ENCODE measurements at regions not wholly inside any gene's neighbourhood (a gene's known extent, or its start where the extent isn't known, plus 50 kb on each side); places are given as distances from the start of the nearest gene placed in this dataset.
"Not testable (repeated sequence)": the region's sequence is repeated elsewhere in the genome, so short reads cannot be mapped to it uniquely, and the experiment has no call there.

DNA sequence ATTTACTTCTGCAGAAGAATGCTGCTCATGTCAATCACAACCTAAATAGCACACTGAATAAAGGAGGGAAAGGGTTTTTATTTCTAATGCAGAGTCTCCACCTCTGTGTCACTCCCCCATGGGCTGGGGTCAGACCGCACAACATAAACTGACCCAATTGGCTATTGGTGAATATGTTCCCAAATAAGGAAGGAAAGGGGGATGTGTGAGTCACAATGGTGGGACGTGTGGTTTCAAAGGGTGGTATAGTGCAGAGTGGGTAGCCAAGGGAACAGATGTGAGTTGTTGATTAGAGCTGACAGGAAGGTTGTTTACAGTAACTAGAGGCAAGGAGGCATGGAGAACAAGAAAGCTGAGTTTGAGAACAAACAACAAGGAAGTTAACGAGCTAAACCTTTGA, 491.8 kb downstream of the ZPLD1 start:
- no peaks in the 10 kb centered on the region for H3K36me3 Mint-ChIP-seq (ENCODE audit: low read depth)
- no peak overlapping the region for H3K4me3 Mint-ChIP-seq (ENCODE audit: unreplicated experiment)
- H3K9me3 Mint-ChIP-seq (ENCODE audit: low read depth) = peaks cover 28% of the 10 kb centered on the region
- DNase-seq (ENCODE audit: low spot score) = no peak
- H3K27me3 Mint-ChIP-seq (ENCODE audit: low read depth) = no peaks in the 10 kb centered on the region
- H3K27ac Mint-ChIP-seq (ENCODE audit: unreplicated experiment) = no peak overlapping the region
- TF ChIP-seq, protein P1, sequence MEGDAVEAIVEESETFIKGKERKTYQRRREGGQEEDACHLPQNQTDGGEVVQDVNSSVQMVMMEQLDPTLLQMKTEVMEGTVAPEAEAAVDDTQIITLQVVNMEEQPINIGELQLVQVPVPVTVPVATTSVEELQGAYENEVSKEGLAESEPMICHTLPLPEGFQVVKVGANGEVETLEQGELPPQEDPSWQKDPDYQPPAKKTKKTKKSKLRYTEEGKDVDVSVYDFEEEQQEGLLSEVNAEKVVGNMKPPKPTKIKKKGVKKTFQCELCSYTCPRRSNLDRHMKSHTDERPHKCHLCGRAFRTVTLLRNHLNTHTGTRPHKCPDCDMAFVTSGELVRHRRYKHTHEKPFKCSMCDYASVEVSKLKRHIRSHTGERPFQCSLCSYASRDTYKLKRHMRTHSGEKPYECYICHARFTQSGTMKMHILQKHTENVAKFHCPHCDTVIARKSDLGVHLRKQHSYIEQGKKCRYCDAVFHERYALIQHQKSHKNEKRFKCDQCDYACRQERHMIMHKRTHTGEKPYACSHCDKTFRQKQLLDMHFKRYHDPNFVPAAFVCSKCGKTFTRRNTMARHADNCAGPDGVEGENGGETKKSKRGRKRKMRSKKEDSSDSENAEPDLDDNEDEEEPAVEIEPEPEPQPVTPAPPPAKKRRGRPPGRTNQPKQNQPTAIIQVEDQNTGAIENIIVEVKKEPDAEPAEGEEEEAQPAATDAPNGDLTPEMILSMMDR (IDR thresholded peaks at IDR 0.05) = no peak
- no peaks in the 10 kb centered on the region for H3K4me1 Mint-ChIP-seq (ENCODE audit: low read depth)

DNA sequence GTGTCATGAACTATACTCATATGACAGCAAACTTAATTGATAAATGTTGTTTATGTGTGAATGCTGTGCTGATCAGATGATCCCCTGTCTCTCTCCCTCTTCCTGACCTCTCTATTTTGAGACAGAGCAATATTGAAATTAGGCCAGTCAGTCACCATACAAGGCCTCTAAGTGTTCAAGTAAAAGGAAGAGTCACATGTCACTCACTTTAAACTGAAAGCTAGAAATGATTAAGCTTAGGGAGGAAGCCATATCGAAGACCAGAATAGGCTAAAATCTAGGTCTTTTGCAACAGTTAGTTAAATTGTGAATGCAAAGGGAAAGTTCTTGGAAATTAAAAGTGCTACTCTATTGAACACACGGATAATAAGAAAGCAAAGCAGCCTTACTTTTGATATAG, 498.6 kb downstream of the ZPLD1 start:
- no peak overlapping the region for H3K4me3 Mint-ChIP-seq (ENCODE audit: unreplicated experiment)
- no peak overlapping the region for H3K27ac Mint-ChIP-seq (ENCODE audit: unreplicated experiment)
- peaks cover 6% of the 10 kb centered on the region for H3K9me3 Mint-ChIP-seq (ENCODE audit: low read depth)
- no peaks in the 10 kb centered on the region for H3K27me3 Mint-ChIP-seq (ENCODE audit: low read depth)
- DNase-seq (ENCODE audit: low spot score) = no peak
- H3K36me3 Mint-ChIP-seq (ENCODE audit: low read depth) = no peaks in the 10 kb centered on the region
- no peaks in the 10 kb centered on the region for H3K4me1 Mint-ChIP-seq (ENCODE audit: low read depth)
- TF ChIP-seq, protein P1 (IDR thresholded peaks at IDR 0.05) = no peak

DNA sequence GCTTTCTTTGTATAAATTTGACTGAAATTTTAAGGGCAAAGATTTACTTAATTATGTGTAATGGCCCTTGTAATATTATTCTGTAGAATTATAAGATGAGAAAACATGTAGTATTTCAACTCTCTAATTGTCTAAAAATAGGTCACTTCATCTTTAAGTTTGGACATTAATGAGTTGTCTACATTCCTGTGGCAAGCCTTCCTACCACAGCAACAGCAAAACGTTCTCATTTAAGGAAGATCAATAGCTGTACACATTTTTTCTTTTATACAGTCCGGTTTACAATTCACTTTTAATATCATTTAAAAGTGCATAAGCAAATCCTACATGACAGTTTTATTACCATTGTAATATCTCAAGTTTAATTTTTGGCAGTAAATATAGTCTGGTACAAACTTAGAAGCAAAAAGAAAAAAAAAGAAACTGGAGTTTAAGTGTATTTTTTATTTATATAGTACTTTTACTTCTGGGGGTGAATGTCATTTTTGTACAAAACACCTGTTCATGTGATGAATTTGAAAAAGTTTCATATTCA, 501.8 kb downstream of the ZPLD1 start:
- DNase-seq (ENCODE audit: low spot score) = no peak
- TF ChIP-seq, protein P1 (IDR thresholded peaks at IDR 0.05) = no peak
- H3K4me1 Mint-ChIP-seq (ENCODE audit: low read depth) = no peaks in the 10 kb centered on the region
- H3K9me3 Mint-ChIP-seq (ENCODE audit: low read depth) = peaks cover 6% of the 10 kb centered on the region
- H3K36me3 Mint-ChIP-seq (ENCODE audit: low read depth) = no peaks in the 10 kb centered on the region
- no peak overlapping the region for H3K27ac Mint-ChIP-seq (ENCODE audit: unreplicated experiment)
- H3K27me3 Mint-ChIP-seq (ENCODE audit: low read depth) = no peaks in the 10 kb centered on the region
- no peak overlapping the region for H3K4me3 Mint-ChIP-seq (ENCODE audit: unreplicated experiment)

DNA sequence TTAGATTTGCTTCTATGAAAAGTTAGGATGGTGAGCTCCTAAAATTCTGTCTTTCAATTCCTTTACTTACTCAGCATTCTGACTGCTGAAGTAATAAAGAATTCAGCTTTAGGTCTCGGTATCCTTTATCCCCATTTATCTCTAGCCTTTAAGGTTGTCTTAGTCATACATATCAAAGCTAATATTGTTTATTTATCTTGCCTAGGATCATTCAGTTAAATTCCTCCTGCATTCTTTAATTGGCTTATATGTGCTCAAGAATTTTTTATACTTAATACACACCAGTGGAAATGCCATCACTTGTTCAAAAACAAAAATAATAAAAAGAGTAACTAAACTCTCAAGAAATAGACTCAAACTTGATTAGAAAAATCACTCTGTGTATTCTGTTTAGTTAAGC, 507.0 kb downstream of the ZPLD1 start:
- no peak for DNase-seq (ENCODE audit: low spot score)
- TF ChIP-seq, protein P1 (IDR thresholded peaks at IDR 0.05) = no peak
- Mint-ChIP-seq H3K4me3 (ENCODE audit: unreplicated experiment) (no peak overlapping the region), H3K36me3 (ENCODE audit: low read depth) (no peaks in the 10 kb centered on the region), H3K27ac (ENCODE audit: unreplicated experiment) (no peak overlapping the region), H3K9me3 (ENCODE audit: low read depth) (no peaks in the 10 kb centered on the region), H3K4me1 (ENCODE audit: low read depth) (no peaks in the 10 kb centered on the region), H3K27me3 (ENCODE audit: low read depth) (no peaks in the 10 kb centered on the region)

DNA sequence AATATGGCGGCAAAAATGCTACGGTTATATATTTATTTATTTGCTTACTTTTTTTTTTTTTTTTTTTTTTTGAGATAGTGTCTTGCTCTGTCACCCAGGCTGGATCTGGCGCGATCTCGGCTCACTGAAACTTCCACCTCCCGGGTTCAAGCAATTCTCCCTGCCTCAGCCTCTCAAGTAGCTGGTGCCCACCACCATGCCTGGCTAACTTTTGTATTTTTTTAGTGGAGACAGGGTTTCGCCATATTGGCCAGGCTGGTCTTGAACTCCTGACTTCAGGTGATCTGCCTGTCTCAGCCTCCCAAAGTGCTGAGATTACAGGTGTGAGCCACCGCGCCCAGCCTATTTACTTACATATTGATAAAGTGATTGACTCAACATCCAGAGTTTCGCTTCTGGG, 511.6 kb downstream of the ZPLD1 start:
- DNase-seq (ENCODE audit: low spot score); H3K27me3 Mint-ChIP-seq (ENCODE audit: low read depth); H3K4me3 Mint-ChIP-seq (ENCODE audit: unreplicated experiment); H3K9me3 Mint-ChIP-seq (ENCODE audit: low read depth); H3K4me1 Mint-ChIP-seq (ENCODE audit: low read depth); H3K27ac Mint-ChIP-seq (ENCODE audit: unreplicated experiment); H3K36me3 Mint-ChIP-seq (ENCODE audit: low read depth): not testable (repeated sequence)

DNA sequence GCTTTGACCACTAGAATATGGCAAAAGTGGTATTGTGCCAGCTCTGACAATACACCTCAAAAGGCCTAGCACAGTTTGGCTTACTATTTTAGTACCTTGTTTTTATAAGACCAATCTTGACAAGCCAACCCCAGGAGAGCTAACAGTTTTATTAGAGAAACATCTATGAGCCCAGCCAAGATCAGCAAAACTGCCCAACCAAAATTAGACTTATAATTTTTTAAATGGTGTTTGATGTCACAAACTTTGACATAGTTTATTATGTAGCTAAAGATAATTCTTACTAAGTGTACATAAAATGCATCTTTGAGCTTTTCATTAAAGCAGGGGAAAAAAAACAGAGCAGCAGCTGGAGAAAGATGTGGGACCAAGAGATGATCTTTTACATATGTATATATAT, 537.5 kb downstream of the ZPLD1 start:
- TF ChIP-seq, protein P1 (IDR thresholded peaks at IDR 0.05) = no peak
- no peak overlapping the region for H3K4me3 Mint-ChIP-seq (ENCODE audit: unreplicated experiment)
- H3K36me3 Mint-ChIP-seq (ENCODE audit: low read depth) = peaks cover 3% of the 10 kb centered on the region
- H3K27ac Mint-ChIP-seq (ENCODE audit: unreplicated experiment) = no peak overlapping the region
- H3K9me3 Mint-ChIP-seq (ENCODE audit: low read depth) = peaks cover 22% of the 10 kb centered on the region
- no peaks in the 10 kb centered on the region for H3K4me1 Mint-ChIP-seq (ENCODE audit: low read depth)
- H3K27me3 Mint-ChIP-seq (ENCODE audit: low read depth) = no peaks in the 10 kb centered on the region
- DNase-seq (ENCODE audit: low spot score) = no peak
